Naive thymus-derived CD4-positive, alpha-beta T cell (primary cell): ENCODE measurements at regions not wholly inside any gene's neighbourhood (a gene's known extent, or its start where the extent isn't known, plus 50 kb on each side); places are given as distances from the start of the nearest gene placed in this dataset. TPM values are rescaled to one million over a fixed set of nuclear protein-coding genes. Genes with fewer than 3 reads are reported as not detected.

Experiments used
- ATAC-seq: fragments of 150-1000 bp; cut with Tn5 transposase; 2 replicates; pipeline ENCODE4 v1.10.0; 2021; ENCODE audit warnings: mild to moderate bottlenecking, moderate library complexity
- CTCF ChIA-PET: fragments of 350-600 bp; sonication (Branson Sonifier 250); formaldehyde crosslinking; loops from one replicate; lab custom pipeline; 2021; ENCODE audit warnings: antibody characterized with exemption; lab: Charles Lee
- POLR2A ChIA-PET: fragments of 350-600 bp; sonication (Branson Sonifier 250); formaldehyde crosslinking; loops from one replicate; lab custom pipeline; 2021; ENCODE audit warnings: antibody characterized with exemption, inconsistent platforms; lab: Charles Lee
- DNase-seq, 9 donors: peaks; one replicate each; pipeline versions ENCODE4 v3.0.0 to v3.0.0-alpha.2; 2020 to 2022; ENCODE audit warnings: mixed read lengths in 1 of 9
- H3K27ac ChIP-seq: one replicate; pipeline ENCODE4 v1.7.0; 2013; ENCODE audit warnings: mild to moderate bottlenecking, low read depth, low read length, moderate library complexity
- H3K27me3 ChIP-seq, 2 donors: one replicate each; pipeline ENCODE4 v1.7.0; 2013; ENCODE audit warnings: low read length in 2 of 2, mild to moderate bottlenecking in 2 of 2, moderate library complexity in 2 of 2; ENCODE audit not compliant: control insufficient read depth in 2 of 2, insufficient read depth in 2 of 2
- H3K36me3 ChIP-seq, 3 experiments: 1 replicate in 2 of 3; 2 replicates in 1 of 3; pipeline ENCODE4 v1.7.0; 2013; ENCODE audit warnings: low read length in 3 of 3, mild to moderate bottlenecking in 3 of 3, moderate library complexity in 1 of 3; ENCODE audit not compliant: insufficient read depth in 3 of 3, control insufficient read depth in 2 of 3
- H3K4me1 ChIP-seq, 2 donors: one replicate each; pipeline ENCODE4 v1.7.0; 2013; ENCODE audit warnings: low read length in 2 of 2, mild to moderate bottlenecking in 2 of 2, moderate library complexity in 1 of 2; ENCODE audit not compliant: control insufficient read depth in 2 of 2, insufficient read depth in 2 of 2
- H3K4me3 ChIP-seq: 2 replicates; pipeline ENCODE4 v1.7.0; 2013; ENCODE audit warnings: mild to moderate bottlenecking, low read length
- H3K9me3 ChIP-seq, 3 experiments: 1 replicate in 2 of 3; 2 replicates in 1 of 3; pipeline ENCODE4 v1.7.0; 2013; ENCODE audit warnings: low read length in 3 of 3; ENCODE audit not compliant: control insufficient read depth in 2 of 3
- H3K27ac Mint-ChIP-seq, 9 donors: one replicate each; pipeline ENCODE4 v1.8.0; 2020 to 2022; ENCODE audit warnings: mixed read lengths in 9 of 9, mild to moderate bottlenecking in 8 of 9, moderate library complexity in 5 of 9, inconsistent platforms in 2 of 9
- H3K27me3 Mint-ChIP-seq, 5 donors: one replicate each; pipeline ENCODE4 v1.8.0; 2021 to 2022; ENCODE audit warnings: mixed read lengths in 5 of 5, mild to moderate bottlenecking in 1 of 5
- H3K36me3 Mint-ChIP-seq, 5 donors: one replicate each; pipeline ENCODE4 v1.8.0; 2020 to 2022; ENCODE audit warnings: mixed read lengths in 5 of 5, mild to moderate bottlenecking in 3 of 5, inconsistent platforms in 1 of 5
- H3K4me1 Mint-ChIP-seq, 7 donors: one replicate each; pipeline ENCODE4 v1.8.0; 2020 to 2022; ENCODE audit warnings: mixed read lengths in 7 of 7, mild to moderate bottlenecking in 3 of 7, inconsistent platforms in 1 of 7
- H3K4me3 Mint-ChIP-seq, 10 donors: one replicate each; pipeline ENCODE4 v1.8.0; 2020 to 2022; ENCODE audit warnings: mild to moderate bottlenecking in 10 of 10, mixed read lengths in 10 of 10, moderate library complexity in 6 of 10, inconsistent platforms in 2 of 10
- H3K9me3 Mint-ChIP-seq, 11 donors: one replicate each; pipeline ENCODE4 v1.8.0; 2020 to 2022; ENCODE audit warnings: mixed read lengths in 11 of 11, mild to moderate bottlenecking in 4 of 11, inconsistent platforms in 1 of 11, moderate library complexity in 1 of 11
- intact Hi-C, 2 donors: fragments of 100-400 bp; cut with micrococcal nuclease; formaldehyde crosslinking; loops; one replicate each; pipeline ENCODE4 v1.15.1; 2023
- microRNA-seq: library from miRNA; unstranded; fragments of <30 nt; microRNA quantifications from one replicate; pipeline ENCODE4 v1.2.0, GENCODE V29; 2022; ENCODE audit warnings: borderline microRNAs expressed

DNA sequence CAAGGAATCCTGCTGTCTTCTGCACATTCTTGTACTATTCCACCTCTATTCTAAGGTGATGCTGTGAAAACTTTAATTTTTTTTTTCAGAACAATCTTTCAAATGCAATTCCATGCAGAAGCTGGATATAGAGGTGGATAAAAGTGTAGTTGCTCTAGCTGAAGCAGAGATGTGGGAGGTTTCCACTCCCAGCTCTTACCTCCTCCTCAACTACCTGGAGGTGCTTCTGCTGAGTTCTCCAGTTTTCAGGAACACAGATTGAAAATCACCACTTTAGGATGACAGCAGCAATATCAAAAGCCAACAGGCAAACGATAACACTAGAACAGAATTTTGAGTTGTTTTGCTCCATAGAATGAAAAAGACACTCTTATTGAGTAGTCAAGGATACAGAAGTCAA is 51.1 kb upstream of the FAM98A start:
- no peaks in the 10 kb centered on the region for H3K4me1 ChIP-seq
- no peaks in the 10 kb centered on the region for H3K36me3 ChIP-seq
- no peaks in the 10 kb centered on the region for H3K4me1 Mint-ChIP-seq
- H3K4me3 Mint-ChIP-seq, result no peak overlapping the region
- ChIA-PET POLR2A (interaction anchor here (0.5 kb wide), 1 partner anchor 72 kb away, joined by 3 read pairs; no protein-coding TSS in a partner anchor), CTCF (no interaction called here)
- ATAC-seq (no peak), DNase-seq (no peak)
- H3K27ac Mint-ChIP-seq, result no peak overlapping the region
- intact Hi-C loops, result no loop called here
- H3K9me3 ChIP-seq, result no peaks in the 10 kb centered on the region
- no peaks in the 10 kb centered on the region for H3K27me3 ChIP-seq
- peaks cover 0 to 7% (median 0%) of the 10 kb centered on the region in 5 donors for H3K36me3 Mint-ChIP-seq
- no peak overlapping the region for H3K27ac ChIP-seq
- peaks cover 0 to 34% (median 7%) of the 10 kb centered on the region in 5 donors for H3K27me3 Mint-ChIP-seq
- H3K9me3 Mint-ChIP-seq, result peaks cover 0 to 6% (median 0%) of the 10 kb centered on the region in 11 donors
- no peak overlapping the region for H3K4me3 ChIP-seq

Small RNAs in the stretch of these regions (microRNA-seq; reads per million reads assigned to microRNA genes)
- gene MIR548AD, result not detected
